ENCODE measurements at regions not wholly inside any gene's neighbourhood (a gene's known extent, or its start where the extent isn't known, plus 50 kb on each side); places are given as distances from the start of the nearest gene placed in this dataset.

DNA sequence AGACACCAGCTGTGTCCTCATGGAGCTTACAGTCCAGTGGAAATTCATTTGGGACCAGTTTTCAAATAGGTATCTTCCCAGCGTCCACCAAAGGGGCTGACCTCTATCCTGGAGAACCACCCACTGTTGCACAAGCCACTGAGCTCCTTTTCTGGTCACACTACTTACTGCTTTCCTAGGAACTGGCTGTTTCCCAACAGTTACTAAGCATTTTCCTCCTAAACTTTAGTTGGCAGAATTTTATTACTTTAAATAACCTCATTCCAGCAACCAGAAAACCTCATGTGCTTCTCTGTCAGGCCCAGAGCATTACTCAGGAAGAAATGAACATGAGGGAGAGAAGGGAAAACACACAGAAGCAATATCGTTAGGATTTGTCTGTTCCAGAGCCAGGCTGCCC, 183.1 kb downstream of the GPAM start:
- DNase-seq: no peak

DNA sequence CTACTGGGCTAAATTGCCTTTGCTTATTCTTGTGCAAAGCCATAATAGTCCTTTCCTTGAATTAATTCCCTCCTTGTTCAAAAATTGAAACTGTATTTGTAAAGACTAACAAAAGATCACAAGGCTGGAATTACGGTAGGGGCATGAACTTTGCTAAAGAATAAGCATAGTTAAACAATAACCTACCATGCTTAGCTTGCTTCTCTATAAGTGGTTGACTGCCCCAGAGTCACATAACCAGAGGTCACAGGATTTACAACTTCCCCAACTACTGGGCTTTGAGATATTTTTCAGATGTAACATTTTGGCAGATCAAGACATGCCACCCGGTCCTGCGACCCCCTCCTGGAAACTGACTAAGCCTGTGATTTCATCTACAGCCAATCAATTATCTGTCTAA, 181.4 kb downstream of the GPAM start:
- no peak for DNase-seq

DNA sequence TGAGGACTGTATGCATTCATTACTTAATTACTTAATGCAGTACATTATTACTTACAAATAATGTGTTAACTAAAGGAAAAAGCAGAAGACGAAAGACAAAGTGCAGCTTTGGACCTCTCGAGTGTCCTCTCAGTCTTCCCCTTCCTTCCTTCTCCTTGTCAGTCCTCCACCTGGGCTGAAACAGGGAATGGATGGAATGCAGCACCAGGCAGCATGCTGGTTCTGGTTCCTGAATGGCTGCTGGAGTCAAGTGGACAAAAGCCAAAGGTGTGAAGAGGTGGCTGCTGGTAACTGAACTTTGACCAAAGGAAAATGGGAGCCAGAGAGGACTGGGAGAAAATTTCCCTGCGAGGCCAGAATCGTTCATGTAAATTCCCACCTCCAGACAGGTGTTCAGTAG, 179.5 kb downstream of the GPAM start:
- DNase-seq: no peak

DNA sequence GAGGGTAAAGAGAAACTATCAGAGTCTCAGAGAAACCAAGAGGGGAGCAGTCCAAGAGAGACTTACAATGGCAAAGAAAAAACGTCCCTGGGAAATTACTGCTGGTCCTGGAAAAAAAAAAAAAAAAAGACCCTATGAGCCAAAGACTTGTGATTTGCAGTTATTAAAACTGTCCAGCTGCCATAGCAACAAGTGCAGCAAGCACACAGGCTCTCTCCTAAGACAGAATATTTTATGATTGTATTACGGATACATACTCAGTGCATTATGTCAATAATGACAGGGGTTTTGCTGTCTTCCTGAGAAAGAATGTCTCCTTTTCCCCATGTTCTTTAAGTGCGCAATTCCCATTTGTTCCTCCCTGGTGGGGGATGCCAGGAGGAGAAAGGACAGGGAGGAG, 178.5 kb downstream of the GPAM start:
- DNase-seq: no peak

DNA sequence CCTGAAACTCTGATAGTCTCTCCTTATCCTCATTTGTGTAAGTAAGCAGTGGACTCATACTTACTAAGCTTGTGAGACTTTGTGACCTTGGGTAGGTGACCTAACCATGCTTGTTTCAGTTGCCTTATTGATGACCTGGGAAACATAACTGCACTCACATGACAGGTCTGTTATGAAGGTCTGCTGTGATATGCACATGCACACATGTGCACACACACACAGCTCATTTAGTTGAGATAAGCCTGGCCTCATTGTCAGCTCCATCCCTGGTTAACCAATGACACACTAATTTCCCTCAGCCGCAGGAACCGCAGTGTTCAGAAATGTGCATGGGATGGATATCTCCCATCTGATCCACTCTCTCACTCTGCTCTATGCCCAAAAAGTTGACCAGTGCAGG, 177.2 kb downstream of the GPAM start:
- no peak for DNase-seq

DNA sequence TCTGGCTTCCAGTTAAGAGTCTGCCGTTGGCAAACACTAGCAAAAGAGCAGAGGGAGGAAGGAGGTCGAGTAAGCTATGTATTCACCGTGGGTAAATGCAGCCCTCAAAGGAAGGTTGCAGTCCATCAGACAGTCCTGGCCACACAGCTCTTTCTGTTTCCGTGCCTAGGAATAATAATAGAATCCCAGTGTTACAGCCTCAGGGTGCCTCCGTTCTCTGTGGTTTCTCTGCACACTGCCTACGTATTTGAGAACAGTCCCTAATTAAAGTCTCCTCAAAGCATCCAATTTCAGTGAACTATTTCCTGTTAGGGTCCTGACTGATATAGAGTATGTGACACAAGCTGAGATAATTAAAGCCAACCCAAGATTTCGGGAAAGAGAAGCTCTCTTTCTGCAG, 176.7 kb downstream of the GPAM start:
- no peak for DNase-seq

DNA sequence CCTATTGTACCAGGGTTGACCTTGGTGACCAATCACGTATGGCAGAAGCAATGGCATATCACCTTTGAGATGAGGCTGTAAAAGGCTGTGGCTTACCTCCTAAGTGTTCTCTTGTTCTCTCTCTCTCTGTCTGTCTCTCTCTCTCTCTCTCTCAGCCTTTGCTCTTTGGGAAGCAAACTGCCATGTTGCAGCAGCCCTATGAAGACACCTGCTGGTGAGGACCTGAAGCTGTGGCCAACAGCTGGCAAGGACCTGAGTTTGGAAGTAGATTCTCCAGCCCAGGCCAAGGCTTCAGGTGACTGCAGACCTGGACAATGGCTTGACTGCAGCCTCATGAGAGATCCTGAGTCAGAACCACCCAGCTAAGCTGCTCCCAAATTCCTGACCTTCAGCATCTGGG, 161.4 kb downstream of the GPAM start:
- DNase-seq: no peak

DNA sequence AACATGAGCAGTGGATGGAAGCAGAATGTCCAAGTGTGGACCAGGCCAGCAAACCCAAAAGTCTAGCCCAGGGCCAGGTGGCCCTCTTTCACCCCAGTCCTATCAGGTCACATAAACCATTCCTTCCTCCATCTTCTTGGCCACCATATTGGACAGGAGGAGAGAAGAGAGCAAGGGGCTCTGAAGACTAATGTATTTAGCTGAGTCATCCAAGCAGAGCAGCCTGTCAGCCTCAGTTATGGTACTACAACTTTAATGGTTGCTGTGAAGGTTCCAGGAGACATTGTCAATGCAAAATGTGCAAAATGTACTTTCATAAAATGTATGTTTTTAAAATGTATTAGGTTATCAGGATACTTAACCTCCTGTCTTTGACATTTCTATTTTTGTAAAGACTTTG, 159.5 kb downstream of the GPAM start:
- DNase-seq: no peak

DNA sequence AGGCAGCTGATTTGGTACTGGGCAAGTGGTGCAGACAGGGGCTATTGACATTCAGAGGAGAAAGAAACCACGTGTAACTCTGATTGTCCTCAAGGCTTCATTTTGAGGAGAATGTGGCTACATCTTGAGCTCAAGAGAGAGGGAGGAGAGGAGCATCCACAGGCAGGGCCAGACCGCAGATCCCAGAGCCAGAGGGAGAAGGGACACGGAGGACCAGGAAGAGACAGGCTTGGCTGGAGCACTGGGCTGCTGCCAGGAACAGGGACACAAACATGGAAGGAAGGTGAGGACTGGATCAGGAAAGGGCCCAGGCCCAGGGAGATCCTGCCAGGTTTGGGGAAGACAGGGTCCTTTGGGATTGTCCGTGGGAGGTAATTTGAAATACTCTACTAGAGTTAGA, 158.3 kb downstream of the GPAM start:
- DNase-seq: no peak

DNA sequence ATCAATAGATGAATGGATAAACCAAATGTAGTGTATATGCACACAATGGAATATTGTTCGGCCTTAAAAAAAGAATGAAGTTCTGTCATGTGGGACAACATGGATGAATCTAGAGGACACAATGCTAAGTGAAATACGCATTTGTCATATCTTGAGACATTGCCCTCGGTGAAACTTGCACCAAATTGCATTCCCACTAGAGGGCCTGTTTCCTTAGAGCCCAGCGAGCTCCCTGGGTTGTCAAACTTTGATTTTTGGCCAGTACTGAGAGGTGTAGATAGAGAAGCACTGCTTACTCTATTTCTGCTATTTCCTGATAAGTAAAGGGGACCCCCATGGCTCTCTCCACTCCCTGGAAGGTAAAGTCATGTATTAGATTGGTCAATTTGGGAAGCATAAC, 157.1 kb downstream of the GPAM start:
- DNase-seq: no peak

DNA sequence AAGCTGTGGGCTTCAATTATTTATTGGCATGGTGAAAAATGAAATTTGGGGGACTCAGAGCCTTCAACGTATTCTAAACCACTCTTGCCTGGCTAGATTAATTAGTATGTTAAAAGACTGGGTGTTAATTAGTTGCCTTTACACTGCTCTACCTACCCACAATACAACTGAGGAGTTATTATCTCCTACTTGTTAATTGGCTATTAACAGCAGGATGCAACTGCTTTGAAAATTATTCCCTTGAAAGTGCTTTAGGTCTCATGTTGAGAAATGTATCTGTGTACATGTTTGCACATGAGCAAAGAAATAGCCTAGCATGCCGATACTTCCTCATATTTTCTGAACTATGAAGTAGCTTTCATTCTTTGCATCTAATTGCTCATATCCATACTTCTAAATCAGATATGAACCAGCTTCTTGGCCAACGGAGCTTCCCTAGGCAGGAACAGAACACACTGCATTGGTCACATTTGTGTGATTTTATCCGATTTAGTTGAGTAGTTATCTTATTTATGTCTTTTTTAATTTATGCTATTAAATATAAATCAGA, 155.8 kb downstream of the GPAM start:
- DNase-seq: no peak

DNA sequence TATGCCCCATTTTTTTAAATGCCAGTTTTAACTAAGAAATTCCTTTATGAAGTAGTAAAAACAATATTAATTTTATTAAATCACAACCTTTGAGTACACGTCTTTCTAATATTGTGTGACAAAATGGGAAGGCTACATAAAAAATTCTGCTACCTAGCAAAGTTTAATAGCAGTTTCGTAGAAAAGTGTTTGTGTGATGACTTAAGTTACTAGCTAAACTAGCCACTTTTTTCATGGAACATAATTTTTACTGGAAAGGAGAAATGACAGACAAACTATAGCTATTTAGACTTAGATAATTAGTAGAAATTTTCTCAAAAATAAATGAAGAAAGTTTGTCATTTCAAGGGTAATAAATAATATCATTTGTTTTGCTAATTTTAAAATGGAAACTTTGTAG, 153.1 kb downstream of the GPAM start:
- DNase-seq: no peak

DNA sequence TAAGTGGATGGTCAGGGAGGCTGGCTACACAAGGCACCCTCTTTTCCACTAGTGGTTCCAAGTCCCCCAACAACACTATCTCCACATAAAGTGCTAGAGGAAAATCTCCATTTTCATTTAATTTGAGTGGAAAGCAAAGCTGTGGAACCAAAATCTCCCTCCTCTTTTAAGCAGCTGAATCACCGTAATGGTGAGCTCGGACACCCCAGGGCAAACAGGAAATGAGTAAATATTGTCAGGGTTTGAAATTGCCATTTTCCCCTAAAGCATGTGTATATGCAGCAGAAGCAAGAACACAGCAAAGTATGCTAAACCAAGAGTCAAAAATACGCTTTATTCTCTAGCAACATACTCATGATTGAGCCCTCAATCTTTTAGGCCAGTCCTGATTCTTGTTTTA, 143.7 kb downstream of the GPAM start:
- DNase-seq: no peak

DNA sequence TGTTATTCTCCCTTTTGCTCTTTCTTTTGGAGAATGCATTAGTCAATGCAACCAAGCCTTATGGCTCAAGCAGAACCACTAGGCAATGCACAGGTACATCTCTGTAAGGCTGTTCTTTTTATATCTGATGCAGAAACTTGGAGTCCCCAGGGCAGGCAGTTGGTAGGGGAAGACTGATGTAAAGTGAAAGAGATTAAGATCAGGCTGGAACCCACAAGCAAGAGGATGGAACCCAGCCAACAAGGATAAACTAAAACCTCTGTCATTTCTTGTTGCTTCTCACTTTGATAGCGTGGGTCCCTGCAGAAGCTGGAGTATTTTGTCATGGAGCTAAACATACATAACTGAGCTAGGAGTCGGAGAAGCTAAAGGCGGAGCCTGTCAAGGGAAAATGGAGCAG, 142.9 kb downstream of the GPAM start:
- no peak for DNase-seq

DNA sequence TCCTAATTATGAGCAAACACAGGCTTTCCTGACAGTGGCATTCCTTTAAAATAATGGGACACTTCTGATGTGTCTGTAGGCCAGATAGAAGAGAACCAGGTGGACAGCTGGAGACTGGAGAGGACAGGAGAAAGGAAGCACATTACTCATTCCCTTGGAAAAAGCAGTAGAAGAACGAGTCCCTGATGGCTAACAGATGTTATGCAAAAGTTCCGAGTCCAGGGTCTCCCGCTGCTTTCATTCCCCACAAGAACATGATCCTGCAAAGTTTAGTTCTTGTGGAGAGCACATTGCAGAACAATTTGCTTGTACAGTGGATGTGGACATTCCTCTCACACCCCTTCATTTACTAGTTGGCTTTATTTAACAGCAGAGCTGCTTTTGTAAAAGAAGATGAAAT, 137.6 kb downstream of the GPAM start:
- DNase-seq: no peak

DNA sequence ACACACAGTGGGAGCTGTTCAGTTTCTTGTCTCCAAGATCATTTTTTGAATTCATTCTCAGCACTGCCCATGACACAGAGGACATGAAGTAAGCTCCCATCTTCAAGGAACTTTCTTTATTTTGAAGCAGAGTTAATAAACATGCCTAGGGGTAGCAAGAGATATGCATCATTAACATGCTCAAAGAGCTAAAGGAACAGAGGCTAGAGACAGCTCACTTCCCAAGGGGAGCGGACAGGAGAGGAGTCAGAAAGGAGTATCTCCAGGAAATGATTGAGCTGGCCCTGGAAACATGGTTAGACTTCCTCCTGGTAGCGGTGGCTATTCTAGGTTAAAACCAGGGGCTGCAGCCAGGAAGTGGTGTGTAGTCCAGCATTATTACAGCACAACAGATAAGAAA, 135.9 kb downstream of the GPAM start:
- no peak for DNase-seq

DNA sequence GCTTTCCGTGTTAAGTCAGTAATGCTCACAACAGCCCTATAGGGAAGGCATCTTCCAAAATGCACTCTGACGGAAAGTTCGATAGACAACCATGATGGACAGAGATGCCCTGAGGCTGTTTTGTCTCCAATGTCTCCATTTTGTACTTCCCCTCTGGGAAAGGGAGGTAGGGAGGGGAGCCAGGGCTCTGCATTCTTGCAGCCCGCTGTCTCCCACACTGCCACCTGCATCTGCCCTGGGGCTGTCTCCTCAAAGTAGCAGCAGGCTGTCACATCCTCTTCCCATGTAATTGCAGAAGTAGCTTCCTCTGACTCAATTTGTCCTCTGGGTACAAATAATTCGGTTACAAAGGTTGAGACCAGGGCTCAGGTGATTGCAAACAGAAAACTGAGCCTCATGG, 131.4 kb downstream of the GPAM start:
- no peak for DNase-seq

DNA sequence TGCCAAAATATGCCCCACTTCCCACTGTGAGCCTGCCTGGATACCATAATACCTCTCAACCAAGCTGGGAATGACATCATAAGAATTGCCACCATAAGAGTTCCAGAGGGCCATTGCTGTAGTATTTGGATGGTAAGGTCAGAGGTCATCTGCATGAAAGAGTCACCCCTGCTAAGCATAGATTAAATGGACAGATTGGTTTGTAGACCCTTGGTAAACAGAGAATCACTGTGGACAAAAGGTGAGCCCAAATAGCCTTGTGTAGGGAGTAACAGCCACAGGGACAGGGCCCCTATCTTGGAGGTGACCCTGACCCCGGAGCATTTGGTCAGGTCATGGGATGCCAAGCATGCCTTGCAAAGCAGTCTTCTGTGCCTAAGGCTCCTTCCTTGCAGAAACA, 129.7 kb downstream of the GPAM start:
- no peak for DNase-seq

DNA sequence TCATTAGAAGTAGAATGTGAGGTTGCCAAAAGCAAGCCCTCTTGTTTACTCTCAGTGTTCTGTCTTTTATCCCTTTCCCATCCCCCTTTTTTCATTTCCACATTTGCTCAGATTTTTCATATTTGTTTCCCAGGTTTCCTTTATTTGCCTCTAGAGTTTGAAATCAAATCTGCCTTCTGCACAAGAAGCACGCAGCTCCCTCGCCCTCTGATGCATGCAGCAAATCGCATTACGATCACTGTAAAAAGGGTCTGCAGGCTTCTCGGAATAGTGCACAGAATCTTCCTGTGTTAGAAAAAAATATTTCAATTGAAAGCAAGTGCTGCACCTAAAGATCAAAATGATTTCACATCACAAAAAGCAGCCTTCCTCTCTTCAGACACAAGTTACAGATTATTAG, 129.0 kb downstream of the GPAM start:
- DNase-seq: no peak

DNA sequence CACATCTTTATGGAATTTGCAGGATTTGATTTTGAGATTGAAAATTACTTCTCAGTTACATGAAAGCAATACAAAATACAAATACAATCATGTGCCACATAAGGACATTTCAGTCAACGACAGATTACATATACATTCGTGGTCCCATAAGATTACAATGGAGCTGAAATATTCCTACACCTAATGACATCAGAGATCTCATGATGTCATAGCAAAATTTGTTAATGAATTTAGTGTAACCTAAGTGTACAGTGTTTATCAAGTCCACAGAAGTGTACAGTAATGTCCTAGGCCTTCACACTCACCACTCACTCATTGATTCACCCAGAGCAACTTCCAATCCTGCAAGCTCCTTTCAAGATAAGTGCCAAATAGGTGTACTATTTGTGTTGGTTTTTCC, 126.5 kb downstream of the GPAM start:
- DNase-seq: no peak

DNA sequence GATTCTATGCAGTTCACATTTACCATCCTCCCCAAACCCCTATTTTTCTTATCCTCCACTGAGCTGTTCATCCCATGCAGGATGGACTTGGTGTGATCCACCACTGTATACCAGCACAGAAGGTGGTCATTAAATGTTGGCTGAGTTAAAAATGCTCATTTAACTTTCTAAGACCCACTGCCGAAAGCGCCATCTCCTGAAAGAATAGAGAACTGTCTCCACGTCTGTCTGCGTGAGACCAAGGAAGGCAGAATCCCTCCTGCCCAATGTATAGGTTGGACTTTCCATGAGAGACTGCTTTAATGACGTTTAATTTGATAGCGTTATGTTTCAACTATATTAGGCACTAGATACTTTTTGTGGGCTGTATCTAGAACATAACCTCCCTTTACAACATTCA, 124.3 kb downstream of the GPAM start:
- no peak for DNase-seq

DNA sequence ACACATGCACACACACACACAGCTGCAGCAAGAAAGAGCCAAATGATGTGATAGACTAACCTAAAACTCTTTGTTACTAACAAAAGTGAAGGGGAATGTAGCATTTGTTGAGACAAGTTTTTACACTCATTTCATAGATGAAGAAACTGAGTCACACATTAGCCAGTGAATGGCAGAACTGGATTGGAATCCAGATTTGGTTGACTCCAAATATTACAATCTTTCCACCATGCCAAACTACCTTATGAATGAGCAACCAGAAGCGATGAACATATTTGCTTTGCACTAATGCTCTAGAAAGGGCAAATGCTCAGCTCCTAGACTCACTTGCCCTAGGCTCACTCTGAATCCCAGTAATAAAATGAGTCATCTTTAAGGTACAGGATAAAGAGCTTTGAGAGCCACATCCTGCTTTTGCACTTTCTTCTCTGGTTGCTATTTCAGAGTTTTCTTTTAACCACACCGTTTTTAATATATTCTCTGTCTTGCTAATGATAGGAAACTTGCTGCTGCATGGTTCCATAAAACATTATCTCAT, 111.9 kb downstream of the GPAM start:
- DNase-seq: no peak

DNA sequence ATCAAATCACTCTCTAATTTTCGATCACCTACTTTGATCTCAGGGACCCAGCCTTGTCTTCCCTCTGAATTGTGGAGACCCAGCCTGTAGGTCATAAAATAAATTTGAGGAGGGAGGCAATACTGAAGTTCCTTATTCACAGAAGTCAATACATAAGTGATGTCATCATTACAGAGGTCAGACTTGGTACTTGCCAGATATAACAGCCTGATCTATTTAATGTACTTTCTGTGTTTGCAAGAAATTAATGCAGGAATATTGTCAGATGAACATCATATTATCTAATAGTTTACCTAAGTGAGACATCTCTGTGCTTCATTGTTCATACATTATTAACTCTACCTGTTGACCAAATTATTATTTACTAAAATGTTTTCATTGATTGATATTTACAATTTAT, 105.6 kb downstream of the GPAM start:
- DNase-seq: no peak

DNA sequence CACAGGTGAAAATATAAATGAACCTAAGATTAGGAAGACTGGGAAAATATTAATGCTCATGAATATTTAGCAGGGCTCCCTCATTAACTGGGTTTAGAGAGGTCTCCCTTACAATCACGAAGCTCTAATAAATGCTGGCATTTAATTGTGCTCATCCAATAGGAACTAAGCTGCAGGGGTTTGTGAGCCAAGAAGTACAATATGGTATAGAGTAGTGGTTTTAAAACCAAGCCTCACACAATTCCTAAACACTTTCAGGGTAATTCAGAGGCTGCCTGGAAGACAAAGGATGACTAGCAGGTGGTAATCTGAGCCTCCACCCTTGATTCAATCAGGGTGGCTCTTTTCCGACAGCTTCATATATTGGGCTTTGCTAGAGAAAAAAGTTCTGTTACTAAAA, 103.3 kb downstream of the GPAM start:
- DNase-seq: no peak

DNA sequence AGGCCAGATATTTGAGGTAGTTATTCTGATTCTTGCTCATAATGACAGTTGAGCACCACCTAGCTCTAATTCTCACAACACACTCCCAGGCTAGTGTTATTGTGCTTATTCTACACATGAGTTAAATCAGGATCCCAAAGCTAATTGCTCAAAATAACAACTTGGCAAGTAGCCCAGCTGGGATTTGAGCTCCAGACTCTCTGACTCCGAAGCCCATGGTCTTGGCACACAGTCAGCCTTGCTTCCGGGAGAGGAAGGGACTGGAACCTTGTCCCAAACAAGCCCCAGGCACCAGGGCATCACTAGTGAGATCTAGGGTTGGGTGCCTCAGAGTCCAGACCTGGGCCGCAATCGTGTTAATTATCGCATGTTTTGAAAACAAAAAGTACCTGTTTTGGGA, 101.4 kb downstream of the GPAM start:
- no peak for DNase-seq

DNA sequence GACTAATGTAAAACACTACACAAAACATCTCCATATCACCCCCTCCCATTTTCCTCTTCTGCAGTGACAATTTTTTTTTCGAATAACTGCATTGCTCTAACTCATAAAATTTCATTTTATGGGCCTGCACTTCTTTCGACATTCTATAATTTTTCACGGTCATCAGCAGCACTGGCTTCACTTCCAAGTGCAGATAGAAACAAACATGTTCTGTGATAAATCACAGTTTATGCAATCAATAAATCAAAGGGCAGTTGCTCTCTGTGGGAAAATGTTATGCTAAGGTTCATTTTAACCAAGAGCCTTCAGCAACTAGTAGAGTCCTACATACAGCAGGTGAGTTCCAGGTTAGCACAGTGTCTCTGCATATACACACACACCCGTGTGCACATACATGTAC, 100.1 kb downstream of the GPAM start:
- DNase-seq: no peak

All from CD4-positive, alpha-beta T cell treated with Interleukin-10 for 1 hour (primary cell).